Upper lobe of right lung (tissue), 1 donor: ENCODE measurements at regions not wholly inside any gene's neighbourhood (a gene's known extent, or its start where the extent isn't known, plus 50 kb on each side); places are given as distances from the start of the nearest gene placed in this dataset.
"Not testable (repeated sequence)": the region's sequence is repeated elsewhere in the genome, so short reads cannot be mapped to it uniquely, and the experiment has no call there.

ENCODE experiments used
- ATAC-seq: fragments of 200-7000 bp; cut with Tn5 transposase; one replicate; pipeline ENCODE4 v1.9.1; 2020; ENCODE audit warnings: mild to moderate bottlenecking, moderate library complexity
- DNase-seq: peaks from one replicate; pipeline ENCODE4 v3.0.0-alpha.2; 2020
- H3K27ac ChIP-seq: fragments of 200-600 bp; one replicate; pipeline ENCODE4 v1.8.0; 2022
- H3K27me3 ChIP-seq: fragments of 200-600 bp; one replicate; pipeline ENCODE4 v1.8.0; 2022; ENCODE audit warnings: mild to moderate bottlenecking
- H3K36me3 ChIP-seq: fragments of 200-600 bp; one replicate; pipeline ENCODE4 v1.8.0; 2022
- H3K4me1 ChIP-seq: fragments of 200-600 bp; one replicate; pipeline ENCODE4 v1.8.0; 2022
- H3K4me3 ChIP-seq: fragments of 200-600 bp; one replicate; pipeline ENCODE4 v1.8.0; 2022; ENCODE audit warnings: mild to moderate bottlenecking
- H3K9me3 ChIP-seq: fragments of 200-600 bp; one replicate; pipeline ENCODE4 v1.8.0; 2022
- intact Hi-C: fragments of 100-400 bp; cut with DNase I; formaldehyde crosslinking; loops from one replicate; pipeline ENCODE4 v1.11.0; 2022
- TF ChIP-seq, protein P1 (sequence below): fragments of 200-600 bp; IDR thresholded peaks from one replicate; pipeline ENCODE4 v1.8.0; 2022; ENCODE audit warnings: antibody characterized with exemption
- donor health status: DM: no; HTN: yes; CAD: no; lungs with severe emphysema.

DNA sequence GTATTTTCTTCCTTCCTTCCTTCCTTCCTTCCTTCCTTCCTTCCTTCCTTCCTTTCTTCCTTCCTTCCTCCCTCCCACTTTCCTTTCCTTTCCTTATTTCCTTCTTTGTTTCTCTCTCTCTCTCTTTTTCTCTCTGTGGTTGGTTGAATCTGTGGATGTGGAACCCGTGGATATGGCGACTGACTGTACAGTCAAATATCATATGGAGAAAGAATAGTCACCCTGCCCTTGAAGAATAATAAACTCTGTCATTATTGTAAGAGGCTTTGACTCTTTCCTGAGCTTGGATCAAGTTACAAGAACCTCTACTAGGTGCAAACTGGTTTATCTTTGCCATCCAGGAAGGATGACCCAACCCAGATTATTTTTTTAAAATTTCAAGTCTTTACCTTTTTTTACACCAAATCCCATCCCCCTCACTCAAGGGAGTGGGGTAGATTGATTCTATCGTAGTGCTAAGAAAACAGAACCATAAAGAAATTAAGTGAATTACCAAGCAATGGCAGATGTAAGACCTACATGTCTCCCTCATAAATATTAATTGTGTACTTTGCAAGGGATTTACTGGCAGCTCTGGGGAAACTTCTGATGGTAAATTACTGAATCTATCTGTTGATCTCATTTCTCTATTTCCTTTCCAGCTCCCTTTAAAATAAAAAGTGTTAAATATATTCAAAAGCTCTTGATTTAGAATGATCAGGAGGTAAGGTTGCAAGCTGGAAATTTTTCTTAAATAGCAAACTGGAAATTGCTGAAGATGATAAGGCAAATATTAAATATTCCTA, 667.5 kb downstream of the UTRN start:
- DNase-seq = no peak
- H3K9me3 ChIP-seq = no peaks in the 10 kb centered on the region
- H3K27ac ChIP-seq = no peak overlapping the region
- no peak for ATAC-seq
- H3K4me3 ChIP-seq = no peak overlapping the region
- intact Hi-C loops = no loop called here
- no peaks in the 10 kb centered on the region for H3K27me3 ChIP-seq
- TF ChIP-seq, protein P1, sequence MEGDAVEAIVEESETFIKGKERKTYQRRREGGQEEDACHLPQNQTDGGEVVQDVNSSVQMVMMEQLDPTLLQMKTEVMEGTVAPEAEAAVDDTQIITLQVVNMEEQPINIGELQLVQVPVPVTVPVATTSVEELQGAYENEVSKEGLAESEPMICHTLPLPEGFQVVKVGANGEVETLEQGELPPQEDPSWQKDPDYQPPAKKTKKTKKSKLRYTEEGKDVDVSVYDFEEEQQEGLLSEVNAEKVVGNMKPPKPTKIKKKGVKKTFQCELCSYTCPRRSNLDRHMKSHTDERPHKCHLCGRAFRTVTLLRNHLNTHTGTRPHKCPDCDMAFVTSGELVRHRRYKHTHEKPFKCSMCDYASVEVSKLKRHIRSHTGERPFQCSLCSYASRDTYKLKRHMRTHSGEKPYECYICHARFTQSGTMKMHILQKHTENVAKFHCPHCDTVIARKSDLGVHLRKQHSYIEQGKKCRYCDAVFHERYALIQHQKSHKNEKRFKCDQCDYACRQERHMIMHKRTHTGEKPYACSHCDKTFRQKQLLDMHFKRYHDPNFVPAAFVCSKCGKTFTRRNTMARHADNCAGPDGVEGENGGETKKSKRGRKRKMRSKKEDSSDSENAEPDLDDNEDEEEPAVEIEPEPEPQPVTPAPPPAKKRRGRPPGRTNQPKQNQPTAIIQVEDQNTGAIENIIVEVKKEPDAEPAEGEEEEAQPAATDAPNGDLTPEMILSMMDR = no peak
- H3K36me3 ChIP-seq = no peaks in the 10 kb centered on the region
- no peaks in the 10 kb centered on the region for H3K4me1 ChIP-seq

DNA sequence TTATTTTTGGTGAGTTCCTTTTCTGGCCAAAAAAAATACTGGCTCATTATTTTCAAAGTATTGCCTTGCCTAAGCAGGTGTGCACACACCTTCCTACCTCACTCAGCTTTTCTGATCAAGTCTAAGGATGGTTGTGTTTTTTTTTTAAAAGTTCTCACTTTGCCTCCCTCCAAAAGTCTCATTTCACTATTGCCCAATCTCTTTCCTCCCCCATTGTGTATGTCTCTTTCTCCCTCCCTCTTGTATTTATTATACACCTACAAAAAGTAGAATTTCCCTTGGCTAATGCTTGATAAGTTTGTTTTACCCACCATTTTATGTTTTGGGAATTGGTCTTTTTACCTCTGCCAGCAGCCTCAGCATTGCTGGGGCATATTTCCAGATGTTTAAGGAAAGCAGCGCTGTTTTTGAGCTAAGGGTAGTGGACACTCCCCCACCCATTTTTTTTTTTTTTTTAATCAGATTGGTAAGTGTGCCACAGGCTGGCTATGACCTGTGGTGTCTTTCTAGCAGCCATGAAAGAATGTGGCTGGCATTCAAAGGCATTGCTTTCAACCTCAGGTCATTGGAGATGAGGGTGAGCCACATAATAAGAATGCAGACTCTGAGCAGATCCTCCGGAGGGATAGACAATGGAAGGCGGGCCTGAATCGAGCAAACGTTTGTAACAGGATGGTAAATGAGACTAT, 668.6 kb downstream of the UTRN start:
- Histone ChIP-seq H3K4me3 (no peak overlapping the region), H3K27me3 (no peaks in the 10 kb centered on the region), H3K4me1 (no peaks in the 10 kb centered on the region), H3K36me3 (no peaks in the 10 kb centered on the region), H3K27ac (no peak overlapping the region), H3K9me3 (no peaks in the 10 kb centered on the region)
- DNase-seq = no peak
- intact Hi-C loops = no loop called here
- TF ChIP-seq, protein P1 = no peak
- ATAC-seq = no peak

DNA sequence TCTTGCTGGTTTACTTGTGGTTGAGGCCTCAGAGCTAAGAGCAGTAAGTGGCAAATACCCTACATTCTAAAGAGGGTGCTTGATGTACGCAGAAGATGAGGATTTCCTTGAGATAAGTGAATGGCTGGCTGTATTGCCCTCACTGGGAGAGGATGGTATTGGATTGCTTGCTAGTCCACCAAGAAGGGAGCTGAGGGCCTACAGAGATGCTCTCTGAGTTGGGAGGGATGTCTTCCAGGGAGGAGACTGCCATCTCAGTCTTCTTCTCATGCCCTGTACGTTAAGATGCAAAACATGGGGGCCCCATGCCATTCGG, 669.1 kb downstream of the UTRN start:
- Histone ChIP-seq H3K4me3 (no peak overlapping the region), H3K36me3 (no peaks in the 10 kb centered on the region), H3K9me3 (no peaks in the 10 kb centered on the region), H3K27ac (no peak overlapping the region), H3K4me1 (no peaks in the 10 kb centered on the region), H3K27me3 (no peaks in the 10 kb centered on the region)
- TF ChIP-seq, protein P1 = no peak
- no peak for ATAC-seq
- intact Hi-C loops = no loop called here
- DNase-seq = no peak

DNA sequence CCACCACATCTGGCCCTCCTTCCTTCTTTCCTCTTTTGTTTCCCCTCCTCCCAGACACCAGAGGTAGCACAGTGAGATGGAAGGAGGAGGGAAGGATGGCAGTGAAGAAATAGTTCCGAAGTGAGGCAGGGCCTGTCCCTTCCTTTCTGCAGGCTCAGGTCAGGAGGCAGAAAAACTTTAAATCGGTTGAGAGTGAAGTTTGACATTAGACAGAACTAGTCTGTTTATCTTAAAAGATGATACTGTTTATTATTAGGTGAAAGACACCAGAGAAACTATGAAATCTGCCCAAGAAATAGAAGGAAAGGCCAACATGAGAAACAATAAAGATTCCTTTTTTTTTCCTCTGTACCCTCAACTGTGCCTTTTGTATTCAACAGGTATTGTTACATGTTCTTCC, 670.3 kb downstream of the UTRN start:
- no peaks in the 10 kb centered on the region for H3K27me3 ChIP-seq
- H3K9me3 ChIP-seq = no peaks in the 10 kb centered on the region
- no peak overlapping the region for H3K27ac ChIP-seq
- ATAC-seq = no peak
- TF ChIP-seq, protein P1 = no peak
- no peaks in the 10 kb centered on the region for H3K4me1 ChIP-seq
- H3K4me3 ChIP-seq = no peak overlapping the region
- intact Hi-C loops = no loop called here
- DNase-seq = no peak
- H3K36me3 ChIP-seq = no peaks in the 10 kb centered on the region

DNA sequence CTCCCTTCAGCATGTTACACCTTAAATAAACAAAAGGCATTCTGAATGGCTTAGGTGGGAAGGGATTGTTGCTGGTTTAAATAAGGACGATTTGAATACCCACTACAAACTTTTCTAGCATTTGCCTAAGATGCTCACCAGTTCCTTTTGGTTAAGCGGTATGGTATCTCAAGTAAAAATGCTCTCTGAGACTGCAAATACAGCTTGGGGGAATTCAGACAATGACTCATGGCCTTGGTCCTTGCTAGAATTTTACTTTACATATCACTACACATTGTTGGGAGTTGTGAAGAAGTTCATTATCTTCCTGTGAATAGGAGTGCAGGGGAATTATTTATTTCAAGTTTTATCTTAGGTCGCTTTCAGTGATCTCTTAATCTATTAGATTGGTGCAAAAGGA, 670.7 kb downstream of the UTRN start:
- ATAC-seq = no peak
- H3K27me3 ChIP-seq = no peaks in the 10 kb centered on the region
- DNase-seq = no peak
- H3K4me1 ChIP-seq = no peaks in the 10 kb centered on the region
- intact Hi-C loops = no loop called here
- H3K4me3 ChIP-seq = no peak overlapping the region
- H3K9me3 ChIP-seq = no peaks in the 10 kb centered on the region
- TF ChIP-seq, protein P1 = no peak
- H3K27ac ChIP-seq = no peak overlapping the region
- H3K36me3 ChIP-seq = no peaks in the 10 kb centered on the region

DNA sequence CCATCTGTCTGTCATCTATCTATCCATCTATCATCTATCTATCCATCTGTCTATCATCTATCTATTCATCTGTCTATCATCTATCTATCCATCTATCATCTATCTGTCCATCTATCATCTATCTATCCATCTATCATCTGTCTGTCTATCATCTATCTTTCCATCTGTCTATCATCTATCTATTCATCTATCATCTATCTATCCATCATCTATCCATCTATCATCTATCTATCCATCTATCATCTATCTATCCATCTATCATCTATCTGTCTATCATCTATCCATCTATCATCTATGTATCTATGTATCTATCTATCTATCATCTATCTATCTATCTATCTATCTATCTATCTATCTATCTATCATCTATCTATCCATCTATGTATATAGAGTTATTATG, 671.6 kb downstream of the UTRN start:
- DNase-seq, H3K4me3 ChIP-seq, intact Hi-C loops, ATAC-seq, H3K27me3 ChIP-seq, H3K27ac ChIP-seq, H3K4me1 ChIP-seq, H3K36me3 ChIP-seq, H3K9me3 ChIP-seq: not testable (repeated sequence)
